HUES48 (cell line): ENCODE measurements at regions not wholly inside any gene's neighbourhood (a gene's known extent, or its start where the extent isn't known, plus 50 kb on each side); places are given as distances from the start of the nearest gene placed in this dataset.

Experiments used
- H3K27ac ChIP-seq: one replicate; pipeline ENCODE4 v1.7.0; 2013; ENCODE audit warnings: low read depth, low read length, inconsistent platforms
- H3K27me3 ChIP-seq: 2 replicates; pipeline ENCODE4 v1.6.1; 2013; ENCODE audit warnings: mild to moderate bottlenecking, low read length; ENCODE audit not compliant: control insufficient read depth, insufficient read depth
- H3K36me3 ChIP-seq: 2 replicates; pipeline ENCODE4 v1.6.1; 2013; ENCODE audit warnings: low read length; ENCODE audit not compliant: control insufficient read depth, insufficient read depth
- H3K4me1 ChIP-seq: 2 replicates; pipeline ENCODE4 v1.6.1; 2013; ENCODE audit warnings: mild to moderate bottlenecking, low read length; ENCODE audit not compliant: control insufficient read depth, insufficient read depth
- H3K4me3 ChIP-seq: 2 replicates; pipeline ENCODE4 v1.5.1; 2013; ENCODE audit warnings: mild to moderate bottlenecking, low read depth, low read length
- H3K9ac ChIP-seq: 2 replicates; pipeline ENCODE4 v1.6.1; 2013; ENCODE audit warnings: mild to moderate bottlenecking, low read depth, low read length, moderate library complexity
- H3K9me3 ChIP-seq: 2 replicates; pipeline ENCODE4 v1.6.1; 2013; ENCODE audit warnings: low read length; ENCODE audit not compliant: control insufficient read depth, insufficient read depth

- H3K4me3 ChIP-seq = no peak overlapping the region
- H3K4me1 ChIP-seq = no peaks in the 10 kb centered on the region
- no peaks in the 10 kb centered on the region for H3K27me3 ChIP-seq
- no peak overlapping the region for H3K9ac ChIP-seq
- no peak overlapping the region for H3K27ac ChIP-seq
- no peaks in the 10 kb centered on the region for H3K36me3 ChIP-seq
- H3K9me3 ChIP-seq = peaks cover 13% of the 10 kb centered on the region
Measured at GRCh38 chr22:49600468-49600867, 227.2 kb downstream of the BRD1 start.

- Histone ChIP-seq H3K27me3 (no peaks in the 10 kb centered on the region), H3K4me3 (no peak overlapping the region), H3K4me1 (no peaks in the 10 kb centered on the region), H3K27ac (no peak overlapping the region), H3K9ac (no peak overlapping the region), H3K36me3 (no peaks in the 10 kb centered on the region), H3K9me3 (peaks cover 14% of the 10 kb centered on the region)
Measured at GRCh38 chr22:49599691-49600455, 227.8 kb downstream of the BRD1 start.

GRCh38 chr22:49599039-49599438 lies 228.6 kb downstream of the BRD1 start:
- Histone ChIP-seq H3K9ac (no peak overlapping the region), H3K4me1 (no peaks in the 10 kb centered on the region), H3K9me3 (peaks cover 10% of the 10 kb centered on the region), H3K27ac (no peak overlapping the region), H3K27me3 (no peaks in the 10 kb centered on the region), H3K36me3 (no peaks in the 10 kb centered on the region), H3K4me3 (no peak overlapping the region)

GRCh38 chr22:49598338-49598737 lies 229.3 kb downstream of the BRD1 start:
- Histone ChIP-seq H3K4me1 (no peaks in the 10 kb centered on the region), H3K4me3 (no peak overlapping the region), H3K9ac (no peak overlapping the region), H3K27ac (no peak overlapping the region), H3K9me3 (peaks cover 9% of the 10 kb centered on the region), H3K27me3 (no peaks in the 10 kb centered on the region), H3K36me3 (no peaks in the 10 kb centered on the region)

- H3K9me3 ChIP-seq = peaks cover 9% of the 10 kb centered on the region
- H3K4me3 ChIP-seq = no peak overlapping the region
- no peaks in the 10 kb centered on the region for H3K27me3 ChIP-seq
- H3K36me3 ChIP-seq = no peaks in the 10 kb centered on the region
- no peaks in the 10 kb centered on the region for H3K4me1 ChIP-seq
- H3K9ac ChIP-seq = no peak overlapping the region
- H3K27ac ChIP-seq = no peak overlapping the region
Measured at GRCh38 chr22:49597428-49598039, 230.1 kb downstream of the BRD1 start.

GRCh38 chr22:49595465-49596078 lies 232.1 kb downstream of the BRD1 start:
- Histone ChIP-seq H3K4me1 (no peaks in the 10 kb centered on the region), H3K9me3 (peaks cover 9% of the 10 kb centered on the region), H3K27me3 (no peaks in the 10 kb centered on the region), H3K36me3 (no peaks in the 10 kb centered on the region), H3K9ac (no peak overlapping the region), H3K27ac (no peak overlapping the region), H3K4me3 (no peak overlapping the region)

- H3K27ac ChIP-seq = no peak overlapping the region
- H3K4me1 ChIP-seq = no peaks in the 10 kb centered on the region
- no peaks in the 10 kb centered on the region for H3K27me3 ChIP-seq
- H3K36me3 ChIP-seq = no peaks in the 10 kb centered on the region
- no peak overlapping the region for H3K9ac ChIP-seq
- H3K4me3 ChIP-seq = no peak overlapping the region
- peaks cover 9% of the 10 kb centered on the region for H3K9me3 ChIP-seq
Measured at GRCh38 chr22:49594078-49594477, 233.6 kb downstream of the BRD1 start.

GRCh38 chr22:49593509-49593908 lies 234.2 kb downstream of the BRD1 start:
- Histone ChIP-seq H3K4me3 (no peak overlapping the region), H3K36me3 (no peaks in the 10 kb centered on the region), H3K4me1 (no peaks in the 10 kb centered on the region), H3K27ac (no peak overlapping the region), H3K27me3 (no peaks in the 10 kb centered on the region), H3K9ac (no peak overlapping the region), H3K9me3 (peaks cover 9% of the 10 kb centered on the region)

GRCh38 chr22:49592780-49593501 lies 234.7 kb downstream of the BRD1 start:
- H3K27ac ChIP-seq = no peak overlapping the region
- H3K4me1 ChIP-seq = no peaks in the 10 kb centered on the region
- H3K4me3 ChIP-seq = no peak overlapping the region
- H3K27me3 ChIP-seq = no peaks in the 10 kb centered on the region
- H3K9me3 ChIP-seq = peaks cover 9% of the 10 kb centered on the region
- no peak overlapping the region for H3K9ac ChIP-seq
- no peaks in the 10 kb centered on the region for H3K36me3 ChIP-seq

- no peak overlapping the region for H3K4me3 ChIP-seq
- peaks cover 6% of the 10 kb centered on the region for H3K9me3 ChIP-seq
- no peaks in the 10 kb centered on the region for H3K36me3 ChIP-seq
- no peak overlapping the region for H3K9ac ChIP-seq
- H3K4me1 ChIP-seq = no peaks in the 10 kb centered on the region
- H3K27me3 ChIP-seq = no peaks in the 10 kb centered on the region
- H3K27ac ChIP-seq = no peak overlapping the region
Measured at GRCh38 chr22:49590851-49591445, 236.7 kb downstream of the BRD1 start.
